ENCODE measurements at regions not wholly inside any gene's neighbourhood (a gene's known extent, or its start where the extent isn't known, plus 50 kb on each side); places are given as distances from the start of the nearest gene placed in this dataset.
"Not testable (repeated sequence)": the region's sequence is repeated elsewhere in the genome, so short reads cannot be mapped to it uniquely, and the experiment has no call there.

- DNase-seq, result no peak
Measured at GRCh38 chr10:53052521-53053164, 280.1 kb upstream of the MBL2 start.

GRCh38 chr10:53045315-53045714 is 272.7 kb upstream of the MBL2 start:
- DNase-seq, result no peak

GRCh38 chr10:53035823-53036222 is 263.2 kb upstream of the MBL2 start:
- DNase-seq, result not testable (repeated sequence)

GRCh38 chr10:53033396-53033795 is 260.8 kb upstream of the MBL2 start:
- no peak for DNase-seq

- DNase-seq, result peak; percentile 24
Measured at GRCh38 chr10:53029872-53030849, 257.6 kb upstream of the MBL2 start.

- DNase-seq, result no peak
Measured at GRCh38 chr10:53029449-53029848, 256.9 kb upstream of the MBL2 start.

- DNase-seq, result not testable (repeated sequence)
Measured at GRCh38 chr10:53025765-53026164, 253.2 kb upstream of the MBL2 start.

- DNase-seq, result peak; percentile 12
Measured at GRCh38 chr10:53025172-53025711, 252.7 kb upstream of the MBL2 start.

GRCh38 chr10:53023411-53023810 is 250.8 kb upstream of the MBL2 start:
- no peak for DNase-seq

- no peak for DNase-seq
Measured at GRCh38 chr10:53022611-53023088, 250.1 kb upstream of the MBL2 start.

- no peak for DNase-seq
Measured at GRCh38 chr10:53013201-53013810, 240.7 kb upstream of the MBL2 start.

- no peak for DNase-seq
Measured at GRCh38 chr10:53009961-53010907, 237.7 kb upstream of the MBL2 start.

- DNase-seq, result no peak
Measured at GRCh38 chr10:53007527-53007842, 234.9 kb upstream of the MBL2 start.

- DNase-seq, result no peak
Measured at GRCh38 chr10:53006663-53007526, 234.3 kb upstream of the MBL2 start.

- DNase-seq, result no peak
Measured at GRCh38 chr10:53005612-53006345, 233.2 kb upstream of the MBL2 start.

GRCh38 chr10:53003094-53003493 is 230.5 kb upstream of the MBL2 start:
- no peak for DNase-seq

- DNase-seq, result no peak
Measured at GRCh38 chr10:52999681-53000080, 227.1 kb upstream of the MBL2 start.

GRCh38 chr10:52999258-52999657 is 226.7 kb upstream of the MBL2 start:
- no peak for DNase-seq

GRCh38 chr10:52997007-52997406 is 224.4 kb upstream of the MBL2 start:
- DNase-seq, result no peak

- DNase-seq, result no peak
Measured at GRCh38 chr10:52994370-52994769, 221.8 kb upstream of the MBL2 start.

All from eye (tissue), 1 donor.